GM12878 (cell line): ENCODE measurements at regions not wholly inside any gene's neighbourhood (a gene's known extent, or its start where the extent isn't known, plus 50 kb on each side); places are given as distances from the start of the nearest gene placed in this dataset.

Source experiments
- CTCF ChIP-seq, 3 experiments: IDR thresholded peaks in 2 of 3; conservative IDR thresholded peaks in 1 of 3; 2 replicates each; pipeline ENCODE4 v1.5.1; 2011; ENCODE audit warnings: low read depth in 3 of 3, low read length in 3 of 3, mild to moderate bottlenecking in 3 of 3, control low read depth in 2 of 3, moderate library complexity in 2 of 3, inconsistent platforms in 1 of 3, mixed read lengths in 1 of 3; ENCODE audit not compliant: control insufficient read depth in 2 of 3, insufficient read depth in 1 of 3; ENCODE audit errors: extremely low read depth in 1 of 3
- DPF2 ChIP-seq: fragments of 450-650 bp; IDR thresholded peaks from 2 replicates; pipeline ENCODE4 v1.6.1; 2017; ENCODE audit warnings: mild to moderate bottlenecking

GRCh38 chr21:26405071-26405470, 168.0 kb downstream of the CYYR1 start:
- TF ChIP-seq DPF2: no peak
- TF ChIP-seq CTCF (IDR thresholded peaks at IDR 0.05 in 2 of 3, conservative IDR thresholded peaks at IDR 0.05 in 1 of 3; ENCODE audit: control insufficient read depth in 2 of 3, extremely low read depth in 1 of 3, insufficient read depth in 1 of 3, low read depth in 3 of 3, low read length in 3 of 3): no peak
